IMR-90 (cell line): ENCODE measurements at regions not wholly inside any gene's neighbourhood (a gene's known extent, or its start where the extent isn't known, plus 50 kb on each side); places are given as distances from the start of the nearest gene placed in this dataset.

ENCODE experiments used
- BHLHE40 ChIP-seq: fragments of 150-350 bp; IDR thresholded peaks from 2 replicates; pipeline ENCODE4 v1.6.1; 2016; ENCODE audit warnings: mild to moderate bottlenecking, low read depth, low read length
- CEBPB ChIP-seq: IDR thresholded peaks from 2 replicates; pipeline ENCODE4 v1.6.1; 2012; ENCODE audit warnings: low read depth, low read length, improper control_type of control experiment
- CHD1 ChIP-seq: IDR thresholded peaks from 2 replicates; pipeline ENCODE4 v1.6.1; 2012; ENCODE audit warnings: low read depth, low read length, improper control_type of control experiment
- MAFK ChIP-seq: IDR thresholded peaks from 2 replicates; pipeline ENCODE4 v1.6.1; 2012; ENCODE audit warnings: low read depth, low read length, improper control_type of control experiment
- MAZ ChIP-seq: IDR thresholded peaks from 2 replicates; pipeline ENCODE4 v1.6.1; 2012; ENCODE audit warnings: low read depth, mild to moderate bottlenecking, low read length, improper control_type of control experiment, moderate library complexity, borderline replicate concordance
- NFE2L2 ChIP-seq: fragments of 150-350 bp; IDR thresholded peaks from 2 replicates; pipeline ENCODE4 v1.6.1; 2016; ENCODE audit warnings: low read depth, mild to moderate bottlenecking, low read length
- POLR2A ChIP-seq: IDR thresholded peaks from 2 replicates; pipeline ENCODE4 v1.6.1; 2012; ENCODE audit warnings: mild to moderate bottlenecking, low read depth, low read length
- RAD21 ChIP-seq: IDR thresholded peaks from 2 replicates; pipeline ENCODE4 v1.6.1; 2012; ENCODE audit warnings: low read length, improper control_type of control experiment
- TF ChIP-seq, protein P1 (sequence below): conservative IDR thresholded peaks from 2 replicates; pipeline ENCODE4 v1.5.1; 2012; ENCODE audit warnings: mild to moderate bottlenecking, low read depth, low read length, improper control_type of control experiment
- TF ChIP-seq, protein P2 (sequence below): fragments of 150-350 bp; IDR thresholded peaks from 2 replicates; pipeline ENCODE4 v1.6.1; 2016; ENCODE audit warnings: low read depth, mild to moderate bottlenecking, low read length, moderate library complexity, borderline replicate concordance
- TF ChIP-seq, protein P3 (sequence below): fragments of 150-350 bp; IDR thresholded peaks from 2 replicates; pipeline ENCODE4 v1.6.1; 2017; ENCODE audit warnings: mild to moderate bottlenecking, antibody characterized with exemption, low read length, low read depth

DNA sequence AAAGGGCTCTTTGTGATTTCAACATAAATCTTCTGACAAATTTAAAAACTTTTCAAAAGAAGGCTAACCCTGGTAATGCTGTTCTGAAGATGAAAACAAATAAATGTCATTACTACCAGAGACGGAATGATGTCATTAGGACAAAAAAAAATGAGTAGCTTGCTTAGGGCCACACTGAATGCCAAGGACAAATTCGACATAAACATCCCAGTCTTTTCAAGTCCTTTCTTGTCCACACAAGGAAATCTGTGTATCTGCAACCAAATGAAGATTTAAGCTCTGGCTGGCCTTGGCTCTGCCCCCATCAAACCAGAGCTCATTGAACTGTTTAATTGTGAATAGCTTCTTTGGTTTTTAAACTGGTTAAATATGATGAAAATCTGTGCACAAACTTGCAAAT lies 592.7 kb downstream of the TLE1 start:
- TF ChIP-seq MAZ = no peak
- no peak for TF ChIP-seq POLR2A
- TF ChIP-seq NFE2L2 = no peak
- TF ChIP-seq, protein P1, sequence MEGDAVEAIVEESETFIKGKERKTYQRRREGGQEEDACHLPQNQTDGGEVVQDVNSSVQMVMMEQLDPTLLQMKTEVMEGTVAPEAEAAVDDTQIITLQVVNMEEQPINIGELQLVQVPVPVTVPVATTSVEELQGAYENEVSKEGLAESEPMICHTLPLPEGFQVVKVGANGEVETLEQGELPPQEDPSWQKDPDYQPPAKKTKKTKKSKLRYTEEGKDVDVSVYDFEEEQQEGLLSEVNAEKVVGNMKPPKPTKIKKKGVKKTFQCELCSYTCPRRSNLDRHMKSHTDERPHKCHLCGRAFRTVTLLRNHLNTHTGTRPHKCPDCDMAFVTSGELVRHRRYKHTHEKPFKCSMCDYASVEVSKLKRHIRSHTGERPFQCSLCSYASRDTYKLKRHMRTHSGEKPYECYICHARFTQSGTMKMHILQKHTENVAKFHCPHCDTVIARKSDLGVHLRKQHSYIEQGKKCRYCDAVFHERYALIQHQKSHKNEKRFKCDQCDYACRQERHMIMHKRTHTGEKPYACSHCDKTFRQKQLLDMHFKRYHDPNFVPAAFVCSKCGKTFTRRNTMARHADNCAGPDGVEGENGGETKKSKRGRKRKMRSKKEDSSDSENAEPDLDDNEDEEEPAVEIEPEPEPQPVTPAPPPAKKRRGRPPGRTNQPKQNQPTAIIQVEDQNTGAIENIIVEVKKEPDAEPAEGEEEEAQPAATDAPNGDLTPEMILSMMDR = no peak
- TF ChIP-seq, protein P2, sequence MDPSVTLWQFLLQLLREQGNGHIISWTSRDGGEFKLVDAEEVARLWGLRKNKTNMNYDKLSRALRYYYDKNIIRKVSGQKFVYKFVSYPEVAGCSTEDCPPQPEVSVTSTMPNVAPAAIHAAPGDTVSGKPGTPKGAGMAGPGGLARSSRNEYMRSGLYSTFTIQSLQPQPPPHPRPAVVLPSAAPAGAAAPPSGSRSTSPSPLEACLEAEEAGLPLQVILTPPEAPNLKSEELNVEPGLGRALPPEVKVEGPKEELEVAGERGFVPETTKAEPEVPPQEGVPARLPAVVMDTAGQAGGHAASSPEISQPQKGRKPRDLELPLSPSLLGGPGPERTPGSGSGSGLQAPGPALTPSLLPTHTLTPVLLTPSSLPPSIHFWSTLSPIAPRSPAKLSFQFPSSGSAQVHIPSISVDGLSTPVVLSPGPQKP = no peak
- no peak for TF ChIP-seq MAFK
- TF ChIP-seq, protein P3, sequence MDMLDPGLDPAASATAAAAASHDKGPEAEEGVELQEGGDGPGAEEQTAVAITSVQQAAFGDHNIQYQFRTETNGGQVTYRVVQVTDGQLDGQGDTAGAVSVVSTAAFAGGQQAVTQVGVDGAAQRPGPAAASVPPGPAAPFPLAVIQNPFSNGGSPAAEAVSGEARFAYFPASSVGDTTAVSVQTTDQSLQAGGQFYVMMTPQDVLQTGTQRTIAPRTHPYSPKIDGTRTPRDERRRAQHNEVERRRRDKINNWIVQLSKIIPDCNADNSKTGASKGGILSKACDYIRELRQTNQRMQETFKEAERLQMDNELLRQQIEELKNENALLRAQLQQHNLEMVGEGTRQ = no peak
- no peak for TF ChIP-seq BHLHE40
- TF ChIP-seq CHD1 = no peak
- TF ChIP-seq CEBPB = no peak
- TF ChIP-seq RAD21 = no peak
